HG03565 (cell line): ENCODE measurements at regions not wholly inside any gene's neighbourhood (a gene's known extent, or its start where the extent isn't known, plus 50 kb on each side); places are given as distances from the start of the nearest gene placed in this dataset.
A peak's percentile ranks its signal among the peaks of the same experiment; 100 is the strongest.

ENCODE experiments used
- ATAC-seq: cut with Tn5 transposase; IDR thresholded peaks from one replicate; pipeline ENCODE4 v1.9.1; 2021; ENCODE audit warnings: mild to moderate bottlenecking, moderate library complexity; ENCODE audit not compliant: unreplicated experiment

GRCh38 chr9:71590362-71590761 lies 178.0 kb downstream of the CEMIP2 start:
- no peak for ATAC-seq

GRCh38 chr9:71589612-71590011 lies 178.7 kb downstream of the CEMIP2 start:
- ATAC-seq: no peak

GRCh38 chr9:71587576-71588362 lies 180.5 kb downstream of the CEMIP2 start:
- no peak for ATAC-seq

- no peak for ATAC-seq
Measured at GRCh38 chr9:71583792-71584191, 184.5 kb downstream of the CEMIP2 start.

- ATAC-seq: no peak
Measured at GRCh38 chr9:71582347-71582746, 186.0 kb downstream of the CEMIP2 start.

- no peak for ATAC-seq
Measured at GRCh38 chr9:71581101-71581500, 187.2 kb downstream of the CEMIP2 start.

GRCh38 chr9:71571186-71571585 lies 197.1 kb downstream of the CEMIP2 start:
- ATAC-seq: no peak

- ATAC-seq: no peak
Measured at GRCh38 chr9:71567890-71568289, 200.4 kb downstream of the CEMIP2 start.

GRCh38 chr9:71562140-71562539 lies 206.2 kb downstream of the CEMIP2 start:
- ATAC-seq: no peak

- ATAC-seq: no peak
Measured at GRCh38 chr9:71557310-71557709, 211.0 kb downstream of the CEMIP2 start.

- ATAC-seq: no peak
Measured at GRCh38 chr9:71552480-71552879, 215.8 kb downstream of the CEMIP2 start.

- peak; percentile 73 for ATAC-seq
Measured at GRCh38 chr9:71549023-71549422, 219.3 kb downstream of the CEMIP2 start.

GRCh38 chr9:71544464-71544863 lies 223.8 kb downstream of the CEMIP2 start:
- no peak for ATAC-seq

- ATAC-seq: no peak
Measured at GRCh38 chr9:71541436-71541835, 226.9 kb downstream of the CEMIP2 start.

GRCh38 chr9:71524996-71525580 lies 243.2 kb downstream of the CEMIP2 start:
- ATAC-seq: no peak

- no peak for ATAC-seq
Measured at GRCh38 chr9:71524516-71524915, 243.8 kb downstream of the CEMIP2 start.

- ATAC-seq: no peak
Measured at GRCh38 chr9:71521132-71521531, 247.2 kb downstream of the CEMIP2 start.

- no peak for ATAC-seq
Measured at GRCh38 chr9:71519098-71519696, 249.1 kb downstream of the CEMIP2 start.

GRCh38 chr9:71518045-71518827 lies 250.1 kb downstream of the CEMIP2 start:
- no peak for ATAC-seq

GRCh38 chr9:71515626-71516025 lies 252.7 kb downstream of the CEMIP2 start:
- ATAC-seq: no peak

- ATAC-seq: no peak
Measured at GRCh38 chr9:71515107-71515506, 253.2 kb downstream of the CEMIP2 start.
